ENCODE measurements at regions not wholly inside any gene's neighbourhood (a gene's known extent, or its start where the extent isn't known, plus 50 kb on each side); places are given as distances from the start of the nearest gene placed in this dataset.

DNA sequence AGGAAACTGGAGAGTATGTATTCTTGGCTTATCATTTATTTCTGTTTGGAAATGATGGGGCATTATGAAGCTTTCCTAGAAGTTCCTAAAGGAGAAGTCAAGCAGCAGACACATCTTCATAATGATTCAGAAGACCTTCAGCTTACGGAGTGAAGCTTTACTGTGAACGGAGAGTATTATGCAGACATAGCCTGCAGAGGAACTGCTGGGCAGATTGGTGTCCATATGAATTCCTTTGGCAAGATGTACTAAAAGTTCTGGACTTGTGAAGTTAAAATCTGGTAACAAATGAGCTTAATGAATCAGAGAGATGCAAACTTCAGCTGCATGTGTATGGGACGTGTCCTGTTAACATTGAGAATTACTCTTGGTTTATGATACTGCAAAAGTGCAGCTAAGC, 60.1 kb downstream of the NABP1 start:
- in situ Hi-C loops (cut with HindIII; ENCODE audit: low pct_unique_long_range_greater_than_20kb, low sequenced_read_pairs), result no loop called here
- no peak for DNase-seq (ENCODE audit: low read depth, low spot score)

DNA sequence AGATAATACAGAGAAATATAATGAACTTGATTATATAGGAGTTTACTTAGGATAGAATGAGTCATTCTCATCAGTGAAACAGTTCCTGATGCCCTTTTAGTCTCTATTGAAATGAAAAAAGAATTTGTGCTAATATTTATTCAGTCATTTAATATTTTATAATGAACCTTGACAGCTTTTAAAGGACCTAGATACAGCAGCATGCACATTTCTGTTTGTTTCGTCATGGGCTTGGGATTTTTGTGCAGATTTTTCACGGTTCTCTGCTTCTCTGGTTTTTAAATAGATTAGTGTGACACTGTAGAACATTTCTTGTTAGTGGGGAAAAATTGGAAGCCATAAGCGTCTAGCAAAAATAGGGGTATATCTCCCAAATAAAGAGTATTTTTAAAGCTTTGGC, 60.7 kb downstream of the NABP1 start:
- no peak for DNase-seq (ENCODE audit: low read depth, low spot score)
- in situ Hi-C loops (cut with HindIII; ENCODE audit: low pct_unique_long_range_greater_than_20kb, low sequenced_read_pairs), result no loop called here

DNA sequence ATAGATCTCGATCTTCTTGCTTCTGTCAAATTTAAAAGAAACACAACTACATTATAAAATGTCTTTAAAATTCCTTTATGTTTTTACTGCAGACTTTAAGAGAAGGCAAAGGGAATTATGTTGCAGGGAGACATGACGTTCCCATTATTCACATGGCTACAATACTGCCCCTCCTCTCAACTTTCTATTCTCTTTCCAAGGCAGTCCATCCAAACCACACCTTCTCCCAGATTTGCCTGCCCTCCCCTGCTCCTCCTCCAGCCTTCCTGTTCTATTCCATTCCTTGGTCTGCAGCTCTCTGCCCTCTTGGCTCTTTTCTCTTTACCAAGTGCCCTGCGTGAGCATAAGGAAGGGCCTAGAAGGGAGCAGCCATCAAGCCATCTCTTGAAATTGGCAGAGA, 61.3 kb downstream of the NABP1 start:
- DNase-seq (ENCODE audit: low read depth, low spot score), result no peak
- in situ Hi-C loops (cut with HindIII; ENCODE audit: low pct_unique_long_range_greater_than_20kb, low sequenced_read_pairs), result no loop called here

DNA sequence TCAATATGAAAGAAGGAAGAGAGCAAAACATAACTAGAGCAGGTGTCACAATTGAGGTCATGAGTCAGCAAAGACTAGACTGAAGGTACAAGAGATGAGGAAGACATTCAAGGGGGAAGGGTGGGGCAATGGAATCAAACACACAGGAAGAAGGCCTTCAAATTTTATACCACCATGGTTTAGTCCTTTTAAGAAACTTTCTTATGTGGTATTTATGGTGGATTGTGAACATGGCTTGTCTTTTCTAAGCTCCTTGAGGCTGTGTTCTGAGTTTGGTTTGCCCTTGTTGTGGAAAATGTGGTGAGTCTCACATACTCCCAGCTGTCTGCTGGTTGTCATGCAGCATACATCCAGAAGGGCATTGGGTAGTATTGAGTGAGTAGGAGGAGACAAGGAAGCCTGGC, 62.1 kb downstream of the NABP1 start:
- in situ Hi-C loops (cut with HindIII; ENCODE audit: low pct_unique_long_range_greater_than_20kb, low sequenced_read_pairs), result no loop called here
- no peak for DNase-seq (ENCODE audit: low read depth, low spot score)

DNA sequence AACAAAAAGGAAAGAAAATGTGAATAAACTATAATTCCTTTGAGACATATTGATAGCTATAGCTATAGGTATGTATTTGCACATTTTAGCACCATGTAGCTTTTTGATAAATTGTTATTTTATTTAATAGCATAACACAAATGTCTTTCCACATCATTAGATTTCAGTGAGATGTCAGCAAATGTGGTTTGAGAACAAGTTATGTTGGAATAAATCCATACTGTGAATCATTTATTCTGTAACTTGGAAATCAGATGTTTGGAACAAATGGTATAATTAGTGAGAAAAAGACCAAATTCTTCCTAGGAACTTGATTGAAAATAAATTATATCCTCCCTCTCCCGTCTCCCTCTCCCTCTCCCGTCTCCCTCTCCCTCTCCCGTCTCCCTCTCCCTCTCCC, 62.8 kb downstream of the NABP1 start:
- in situ Hi-C loops (cut with HindIII; ENCODE audit: low pct_unique_long_range_greater_than_20kb, low sequenced_read_pairs), result no loop called here
- no peak for DNase-seq (ENCODE audit: low read depth, low spot score)

DNA sequence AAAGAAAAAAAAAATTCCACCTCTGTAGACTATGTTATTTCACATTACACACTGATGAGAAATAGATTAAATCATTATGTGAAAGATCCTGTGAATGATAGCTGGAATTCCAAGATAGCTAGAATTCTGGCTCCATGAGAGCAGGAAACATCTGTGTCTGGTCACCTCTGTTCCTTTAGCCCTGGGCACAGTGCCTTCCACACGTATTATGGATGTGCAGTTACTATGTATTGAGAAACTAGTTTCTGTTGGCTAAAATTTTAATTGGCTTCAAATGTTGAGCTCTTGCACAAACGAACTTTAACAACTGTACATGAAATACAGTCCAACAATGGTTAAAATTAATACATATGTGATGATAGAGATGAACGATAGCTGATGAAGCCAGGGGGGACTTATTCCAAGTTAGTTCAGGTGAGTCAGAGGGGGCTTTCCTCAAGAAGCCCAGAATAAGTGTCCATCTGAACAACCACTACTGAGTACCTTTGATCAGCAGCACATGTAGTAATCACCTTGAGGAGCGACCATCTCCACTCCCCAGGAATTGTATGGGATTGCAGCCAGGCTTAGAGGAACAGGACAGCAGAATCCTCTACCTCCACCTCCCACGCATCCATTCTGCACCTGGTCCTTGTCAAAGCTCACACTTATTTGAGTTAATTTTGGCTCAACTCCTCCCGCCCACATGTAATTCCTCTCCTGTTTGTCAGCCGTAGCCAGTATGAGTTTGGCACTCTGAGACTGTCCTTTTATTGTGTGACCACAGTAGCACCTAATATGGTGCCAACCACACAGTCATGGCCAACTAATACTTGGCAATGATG, 68.6 kb downstream of the NABP1 start:
- in situ Hi-C loops (cut with HindIII; ENCODE audit: low pct_unique_long_range_greater_than_20kb, low sequenced_read_pairs), result no loop called here
- no peak for DNase-seq (ENCODE audit: low read depth, low spot score)

DNA sequence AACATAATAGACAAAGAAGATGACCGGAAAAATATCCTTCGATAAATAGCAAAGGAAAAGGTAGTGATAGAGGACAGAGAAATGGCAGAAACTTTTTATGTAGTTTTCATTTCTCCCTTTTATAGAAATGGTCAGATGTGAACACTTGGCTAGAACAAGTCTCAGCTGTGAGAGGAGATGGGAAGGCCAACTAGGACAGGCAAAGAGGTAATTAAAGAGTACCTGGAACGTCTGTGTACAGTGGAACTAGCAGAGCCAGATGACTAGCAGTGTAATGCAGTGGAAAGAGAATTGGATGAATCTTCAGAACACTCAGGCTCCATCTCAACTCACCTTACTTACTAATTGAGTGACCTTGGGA, 69.2 kb downstream of the NABP1 start:
- in situ Hi-C loops (cut with HindIII; ENCODE audit: low pct_unique_long_range_greater_than_20kb, low sequenced_read_pairs), result no loop called here
- DNase-seq (ENCODE audit: low read depth, low spot score), result no peak

DNA sequence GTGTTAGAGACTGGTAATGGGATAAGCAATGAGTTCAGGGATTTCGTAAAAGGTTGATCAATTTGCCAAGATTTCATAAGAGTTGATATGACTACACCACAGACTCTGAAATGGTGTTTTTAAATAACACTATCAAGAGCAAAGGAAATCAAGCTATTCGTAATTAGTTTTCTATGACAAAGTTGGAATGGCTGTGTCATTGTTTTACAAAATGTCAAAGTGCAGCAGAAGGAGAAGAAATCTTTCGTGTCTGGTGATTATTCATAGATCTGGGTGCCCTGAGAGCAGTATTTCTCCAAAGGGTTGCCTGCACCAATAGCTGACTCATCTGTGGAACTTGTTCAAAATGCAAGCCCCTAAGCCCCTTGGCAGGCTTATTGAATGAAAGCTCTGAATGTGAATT, 70.1 kb downstream of the NABP1 start:
- in situ Hi-C loops (cut with HindIII; ENCODE audit: low pct_unique_long_range_greater_than_20kb, low sequenced_read_pairs), result no loop called here
- DNase-seq (ENCODE audit: low read depth, low spot score), result no peak

DNA sequence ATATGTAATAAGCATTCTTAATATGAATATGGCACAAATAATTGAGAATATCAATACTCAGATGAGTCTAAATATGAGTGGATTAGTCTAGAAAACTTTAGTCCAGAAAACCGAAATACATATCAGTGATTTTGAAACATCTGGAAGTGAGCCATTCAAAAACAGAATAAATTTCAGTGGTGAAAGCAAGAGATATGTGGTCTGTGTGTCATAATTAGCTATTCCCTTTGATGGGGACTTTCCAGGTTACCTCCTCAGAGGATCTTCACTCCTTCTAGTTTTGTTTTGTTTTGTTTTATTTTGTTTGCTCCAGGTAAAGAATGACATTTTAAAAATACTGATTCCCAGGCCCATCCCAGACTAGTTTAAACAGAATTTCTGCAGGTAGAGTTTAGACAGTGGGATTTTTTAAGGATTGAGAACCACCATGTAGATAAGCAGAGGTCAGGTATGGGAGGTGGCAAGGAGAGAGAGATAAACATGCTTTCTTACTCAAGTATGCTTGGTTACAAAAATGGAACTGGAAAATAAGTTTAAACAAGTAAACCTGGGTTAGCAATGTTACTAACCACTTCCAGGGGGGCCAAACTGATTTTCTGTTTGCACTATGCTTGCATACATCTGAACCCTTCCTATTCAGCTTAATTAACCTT, 70.7 kb downstream of the NABP1 start:
- in situ Hi-C loops (cut with HindIII; ENCODE audit: low pct_unique_long_range_greater_than_20kb, low sequenced_read_pairs), result no loop called here
- no peak for DNase-seq (ENCODE audit: low read depth, low spot score)

DNA sequence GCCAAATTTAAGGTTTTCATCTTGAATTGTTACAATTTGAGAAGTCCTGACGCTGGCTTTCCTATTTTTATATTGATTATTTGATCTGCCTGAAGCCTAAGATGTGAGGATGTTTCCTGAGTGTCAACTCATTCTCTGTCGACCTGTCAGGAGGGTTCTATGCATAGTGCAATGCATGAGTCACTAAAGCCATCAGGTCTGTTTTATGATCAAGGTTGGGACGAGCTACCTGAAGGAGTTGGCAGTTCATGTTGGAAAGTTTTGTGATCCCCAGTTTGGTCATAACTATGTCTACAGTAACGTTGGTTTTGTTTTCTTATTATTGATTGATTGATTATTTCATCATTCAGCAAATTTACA, 71.2 kb downstream of the NABP1 start:
- no peak for DNase-seq (ENCODE audit: low read depth, low spot score)
- in situ Hi-C loops (cut with HindIII; ENCODE audit: low pct_unique_long_range_greater_than_20kb, low sequenced_read_pairs), result no loop called here

DNA sequence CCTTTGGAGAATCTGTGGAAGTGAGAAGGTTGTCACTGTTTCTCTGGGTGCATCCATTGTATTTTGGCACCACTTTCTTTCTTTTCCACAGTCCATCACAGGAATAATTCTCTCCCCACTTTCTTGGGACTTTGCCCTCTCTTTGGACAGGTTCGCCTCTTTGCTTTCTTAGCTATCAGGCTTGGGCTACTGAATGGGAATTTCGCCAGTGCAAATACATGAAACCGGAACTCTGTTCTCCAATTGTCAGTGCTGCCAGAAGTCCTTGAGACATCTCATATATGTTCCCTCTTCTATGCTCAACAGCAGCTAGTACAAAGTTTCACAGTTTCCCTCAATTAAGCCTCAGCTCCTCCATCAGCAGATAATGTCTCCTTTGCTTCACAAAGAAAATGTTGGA, 76.2 kb downstream of the NABP1 start:
- in situ Hi-C loops (cut with HindIII; ENCODE audit: low pct_unique_long_range_greater_than_20kb, low sequenced_read_pairs), result no loop called here

DNA sequence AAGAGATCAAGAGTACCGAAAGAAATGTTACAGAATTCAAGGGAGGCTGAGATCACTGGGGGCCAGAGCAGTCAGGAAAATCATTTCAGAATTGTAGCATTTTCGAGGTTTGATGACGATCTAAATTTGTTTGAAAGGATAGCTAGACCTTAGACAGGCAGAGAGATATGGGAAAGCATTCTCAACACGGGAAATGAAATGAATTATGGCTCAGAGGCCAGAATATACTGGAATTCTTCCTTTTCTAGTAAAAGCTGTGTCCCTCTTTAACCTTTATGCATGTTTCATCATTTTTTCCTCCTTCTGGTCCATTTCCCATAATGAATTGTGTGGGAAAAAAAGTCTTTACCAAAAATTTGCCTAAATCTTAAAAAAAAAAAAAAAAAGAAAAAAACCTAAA, 78.8 kb downstream of the NABP1 start:
- no peak for DNase-seq (ENCODE audit: low read depth, low spot score)
- in situ Hi-C loops (cut with HindIII; ENCODE audit: low pct_unique_long_range_greater_than_20kb, low sequenced_read_pairs), result no loop called here

More for the DNA sequence above, 76.2 kb downstream of the NABP1 start:
- DNase-seq (ENCODE audit: low read depth, low spot score), result no peak

DNA sequence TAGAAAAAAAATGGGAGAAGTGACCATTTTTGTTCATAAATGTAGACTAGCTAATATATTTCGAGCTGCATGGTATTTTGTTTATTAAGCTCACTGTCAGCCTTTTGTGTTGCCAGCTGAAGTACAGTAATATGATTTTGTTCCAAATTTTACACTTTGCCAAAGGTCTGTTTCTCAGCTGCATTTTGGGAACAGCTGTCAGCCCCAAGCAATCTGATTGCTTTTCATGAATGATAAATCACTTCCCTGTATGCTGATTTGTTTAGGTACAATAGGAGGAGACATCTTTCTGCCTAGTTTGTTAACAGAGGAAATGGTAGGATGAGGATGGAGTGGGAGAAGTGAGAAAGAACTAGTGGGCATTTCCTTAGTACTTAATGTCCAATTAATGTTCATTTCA, 79.3 kb downstream of the NABP1 start:
- in situ Hi-C loops (cut with HindIII; ENCODE audit: low pct_unique_long_range_greater_than_20kb, low sequenced_read_pairs), result no loop called here

DNA sequence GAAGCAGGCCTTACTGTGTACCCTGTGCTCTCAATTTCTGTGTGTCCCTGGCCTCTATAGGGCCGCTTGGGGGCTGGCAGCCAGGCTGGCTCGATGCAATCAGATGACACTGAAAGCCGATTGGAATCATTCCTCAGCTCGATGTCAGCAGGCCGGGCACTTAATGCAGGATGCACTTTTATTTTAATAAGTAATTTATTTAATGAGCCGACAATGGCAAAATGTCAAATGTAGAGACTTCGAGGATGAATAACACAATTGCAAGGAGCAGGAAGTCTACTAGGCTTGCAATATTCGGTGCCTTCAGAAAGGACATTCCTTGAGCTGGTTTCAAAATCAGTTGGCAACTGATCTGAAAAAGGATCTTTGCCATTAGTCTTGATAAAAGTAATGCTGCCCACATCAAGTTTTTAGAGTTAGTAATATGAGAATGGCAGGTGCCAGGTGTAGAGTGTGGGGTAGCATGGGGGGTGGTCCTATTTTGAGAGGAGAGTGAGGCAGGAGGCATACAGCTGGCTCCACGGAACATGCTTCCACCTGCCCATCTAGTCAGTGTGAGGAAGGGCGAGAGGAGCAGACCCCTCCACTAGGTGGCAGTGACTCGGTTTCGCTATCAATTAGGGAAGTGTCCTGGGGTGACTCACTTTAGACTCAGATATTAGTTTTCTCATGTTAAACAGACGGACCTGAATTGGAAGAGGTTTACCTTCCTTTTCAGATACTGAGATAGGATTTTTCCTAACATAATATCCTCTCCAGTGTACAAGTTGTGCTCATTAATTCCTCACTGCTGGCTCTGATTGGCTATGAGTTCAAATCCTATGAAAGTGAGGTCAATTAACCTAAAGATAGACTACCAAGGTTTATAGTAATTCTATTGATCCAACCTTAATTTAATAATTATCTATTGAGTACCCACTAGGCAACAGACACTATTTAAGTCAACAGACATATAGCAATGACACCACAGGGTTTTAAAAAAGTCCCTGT, 80.9 kb downstream of the NABP1 start:
- in situ Hi-C loops (cut with HindIII; ENCODE audit: low pct_unique_long_range_greater_than_20kb, low sequenced_read_pairs), result no loop called here
- DNase-seq (ENCODE audit: low read depth, low spot score), result peak; percentile 77

More for the DNA sequence above, 79.3 kb downstream of the NABP1 start:
- no peak for DNase-seq (ENCODE audit: low read depth, low spot score)

DNA sequence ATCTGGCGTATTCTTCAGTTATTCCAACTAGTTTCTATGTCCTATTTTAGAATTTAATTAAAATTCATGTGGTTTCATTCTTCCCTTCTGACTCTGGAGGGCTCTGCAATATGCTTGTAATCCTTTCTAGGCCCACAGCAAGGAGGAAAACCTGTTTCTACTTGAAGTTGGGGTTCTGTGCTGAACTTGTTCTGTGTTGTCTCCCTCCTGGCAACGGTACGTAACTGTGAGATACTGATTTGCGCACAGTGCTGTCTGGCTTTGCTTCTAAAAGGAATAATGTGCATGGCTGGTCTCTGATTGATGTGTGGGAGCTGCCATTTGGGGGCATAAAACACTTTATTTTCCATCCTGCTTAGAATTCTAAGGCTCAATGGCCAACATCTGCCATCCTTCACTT, 81.7 kb downstream of the NABP1 start:
- in situ Hi-C loops (cut with HindIII; ENCODE audit: low pct_unique_long_range_greater_than_20kb, low sequenced_read_pairs), result no loop called here
- DNase-seq (ENCODE audit: low read depth, low spot score), result no peak

DNA sequence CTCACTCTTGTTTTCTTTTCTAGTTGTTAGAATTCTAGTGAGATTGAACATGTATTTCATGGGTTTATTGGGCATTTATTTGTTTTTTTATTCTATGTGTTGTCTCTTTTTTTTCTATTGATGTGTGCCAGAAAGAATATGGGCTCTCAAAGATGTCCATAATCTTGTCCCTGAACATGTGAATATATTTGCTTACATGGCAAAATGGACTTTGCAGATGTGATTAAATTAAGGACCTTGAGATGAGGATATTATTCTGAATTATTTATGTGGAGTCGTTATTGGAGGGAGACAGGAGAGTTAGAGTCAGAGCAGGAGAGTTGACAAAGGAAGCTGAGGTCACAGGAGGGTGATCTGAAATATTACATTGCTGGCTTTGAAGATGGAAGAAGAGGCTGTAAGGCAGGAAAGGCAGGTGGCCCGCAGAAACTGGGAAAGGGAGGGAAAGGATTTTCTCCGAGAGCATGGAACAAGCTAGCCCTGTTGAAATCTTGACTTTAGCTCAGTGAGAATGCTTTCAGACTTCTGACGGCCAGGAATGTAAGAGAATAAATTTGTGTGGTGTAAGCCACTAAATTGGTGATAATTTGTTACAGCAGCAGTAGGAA, 82.8 kb downstream of the NABP1 start:
- in situ Hi-C loops (cut with HindIII; ENCODE audit: low pct_unique_long_range_greater_than_20kb, low sequenced_read_pairs), result no loop called here

DNA sequence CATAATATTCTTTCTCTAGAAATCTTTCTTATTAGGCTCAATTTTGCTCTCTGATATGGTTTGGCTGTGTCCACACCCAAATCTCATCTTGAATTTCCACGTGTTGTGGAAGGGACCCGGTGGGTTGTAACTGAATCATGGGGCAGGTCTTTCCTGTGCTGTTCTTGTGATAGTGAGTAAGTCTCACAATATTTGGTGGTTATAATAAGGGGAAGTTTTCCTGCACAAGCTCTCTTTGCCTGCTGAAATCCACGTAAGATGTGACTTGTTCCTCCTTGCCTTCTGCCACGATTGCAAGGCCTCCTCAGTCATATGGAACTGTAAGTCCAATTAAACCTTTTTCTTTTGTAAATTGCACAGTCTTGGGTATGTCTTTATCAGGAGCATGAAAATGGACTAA, 73.8 kb downstream of the CAVIN2 start:
- DNase-seq (ENCODE audit: low read depth, low spot score), result no peak
- in situ Hi-C loops (cut with HindIII; ENCODE audit: low pct_unique_long_range_greater_than_20kb, low sequenced_read_pairs), result no loop called here

More for the DNA sequence above, 82.8 kb downstream of the NABP1 start:
- DNase-seq (ENCODE audit: low read depth, low spot score), result no peak

DNA sequence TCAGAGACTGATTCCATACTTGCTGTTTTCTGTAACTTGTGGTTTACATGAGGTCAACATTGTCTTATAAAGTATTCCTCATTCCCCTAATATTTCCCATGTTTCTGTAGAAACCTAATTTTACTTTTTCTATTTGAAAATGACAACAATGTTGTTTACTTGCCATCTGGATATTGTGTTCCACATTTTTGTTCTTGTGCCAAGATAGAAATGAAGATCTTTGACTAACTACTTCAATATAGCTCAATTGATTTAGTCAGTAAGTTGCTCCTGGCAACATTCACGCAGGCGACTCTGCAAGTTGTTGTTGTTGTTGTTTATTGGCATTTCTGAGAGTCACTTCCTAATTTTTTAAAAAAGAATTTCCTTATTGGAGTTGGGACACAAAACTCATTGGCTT, 69.5 kb downstream of the CAVIN2 start:
- no peak for DNase-seq (ENCODE audit: low read depth, low spot score)
- in situ Hi-C loops (cut with HindIII; ENCODE audit: low pct_unique_long_range_greater_than_20kb, low sequenced_read_pairs), result no loop called here
